Anterior cingulate cortex (tissue), 58 donors: ENCODE measurements at regions not wholly inside any gene's neighbourhood (a gene's known extent, or its start where the extent isn't known, plus 50 kb on each side); places are given as distances from the start of the nearest gene placed in this dataset.

Experiments used
- DNase-seq, 58 donors: peaks; one replicate each; lab custom pipeline; 2025; lab: John Stamatoyannopoulos, UW

DNA sequence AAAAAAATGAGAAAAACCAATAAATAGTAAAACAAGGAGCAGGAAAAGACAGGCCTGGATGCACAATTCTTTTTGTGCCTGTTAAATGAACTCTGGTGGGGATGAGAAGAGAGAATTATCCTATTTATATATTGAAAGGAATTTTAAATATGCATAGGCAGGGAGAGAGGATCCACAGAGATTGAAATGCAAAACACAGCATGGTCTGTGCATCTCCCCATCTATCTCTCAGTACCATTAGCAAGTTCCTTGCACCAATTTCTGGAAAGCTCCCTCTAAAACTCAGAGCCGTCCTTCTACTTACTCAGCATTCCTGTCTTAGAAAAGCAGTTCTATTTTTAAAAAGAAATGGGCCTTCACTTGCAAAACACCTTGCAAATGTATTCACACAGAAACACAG is 502.3 kb upstream of the KLHL29 start:
- DNase-seq = no peak

DNA sequence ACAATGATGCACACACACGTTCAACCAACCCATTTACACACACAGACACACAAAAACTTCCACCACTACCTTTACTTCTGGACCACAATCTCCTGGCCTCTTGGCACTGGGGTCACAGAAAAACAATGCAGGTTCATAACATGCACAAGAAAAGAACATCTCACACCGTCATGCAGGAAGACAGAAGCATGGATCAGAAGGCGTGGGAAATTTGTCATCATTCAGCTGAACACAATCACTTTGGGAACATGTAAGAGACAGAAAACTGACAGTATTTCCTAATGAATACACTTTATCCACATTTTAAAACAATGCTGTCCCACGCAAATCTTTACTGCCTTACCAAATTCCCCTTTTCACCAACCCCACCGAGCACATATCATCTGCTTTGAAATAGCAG is 501.9 kb upstream of the KLHL29 start:
- DNase-seq = peak in 1 of 58 donors; percentile 9

DNA sequence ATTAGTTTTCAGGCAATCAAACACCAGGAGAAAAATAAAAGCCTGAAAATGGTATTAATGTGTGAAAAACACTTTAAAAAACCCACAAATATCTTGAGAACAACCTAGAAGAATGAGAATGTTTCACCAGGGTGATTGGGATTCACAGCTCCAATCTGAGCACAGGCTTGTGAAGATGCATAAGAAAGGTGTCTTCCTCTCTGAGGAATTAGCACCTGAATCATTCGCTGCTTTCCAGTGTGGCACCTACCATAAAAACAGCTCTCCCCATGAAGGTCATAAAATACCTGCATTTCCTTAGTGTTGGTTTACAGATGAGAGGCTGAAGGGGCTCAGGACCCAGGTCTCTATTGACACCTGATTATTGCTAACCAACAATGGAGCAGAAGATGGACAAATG is 499.7 kb upstream of the KLHL29 start:
- no peak for DNase-seq

DNA sequence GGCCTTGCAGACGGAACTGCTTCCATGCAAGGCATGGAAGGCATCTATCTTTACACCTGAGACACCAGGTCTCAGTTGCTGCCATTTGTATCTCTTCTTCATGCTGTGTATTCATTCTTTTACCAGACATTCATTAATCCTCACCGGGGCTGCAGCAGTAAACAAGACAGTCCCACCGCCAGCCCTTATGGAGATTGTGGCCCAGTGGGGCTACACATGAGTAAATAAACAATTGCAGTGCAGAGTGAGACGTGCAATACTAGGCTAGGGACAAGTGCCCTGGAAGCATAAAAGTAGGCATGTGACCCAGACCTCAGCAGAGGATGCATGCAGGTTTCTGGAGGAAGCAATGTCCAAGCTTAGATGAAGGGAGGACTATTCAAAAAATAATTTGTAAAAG is 497.6 kb upstream of the KLHL29 start:
- DNase-seq = no peak

DNA sequence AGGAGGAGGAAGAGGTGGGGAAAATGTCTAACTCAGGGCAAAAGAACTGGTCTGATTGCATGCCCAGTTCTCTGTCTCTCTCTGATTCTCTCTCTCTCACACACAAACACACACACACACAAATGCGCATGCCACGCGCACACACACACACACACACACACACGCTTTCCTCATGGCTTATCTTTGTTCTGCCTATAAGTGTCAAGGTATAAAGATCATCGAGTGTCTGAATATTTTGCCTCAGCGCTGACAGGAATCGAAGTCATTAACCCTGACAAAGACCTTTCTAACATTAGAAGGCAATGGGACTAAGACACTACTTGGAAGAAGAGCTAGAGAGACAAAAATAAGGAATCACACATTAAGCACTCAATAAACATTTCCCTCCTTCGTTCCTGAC is 497.1 kb upstream of the KLHL29 start:
- DNase-seq = no peak

DNA sequence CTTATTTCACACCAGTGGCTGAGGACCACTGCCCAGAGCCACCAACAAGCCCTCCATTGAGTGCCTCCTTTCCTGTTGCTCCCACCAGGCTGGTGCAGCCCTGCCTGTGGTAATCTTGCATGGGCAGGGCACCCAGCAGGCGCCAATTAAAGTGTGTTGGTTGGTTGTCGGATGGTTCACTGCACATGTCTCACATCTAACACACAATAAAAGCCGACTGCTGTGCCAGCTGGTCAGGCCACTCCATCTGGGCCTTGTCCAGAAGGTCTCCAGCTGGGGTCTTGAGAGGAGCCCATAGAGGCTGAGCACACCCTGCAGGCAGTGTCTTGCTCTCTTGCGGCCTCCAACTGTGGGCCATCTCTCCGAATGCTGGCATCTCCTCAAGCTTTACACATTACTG is 494.8 kb upstream of the KLHL29 start:
- DNase-seq = no peak

DNA sequence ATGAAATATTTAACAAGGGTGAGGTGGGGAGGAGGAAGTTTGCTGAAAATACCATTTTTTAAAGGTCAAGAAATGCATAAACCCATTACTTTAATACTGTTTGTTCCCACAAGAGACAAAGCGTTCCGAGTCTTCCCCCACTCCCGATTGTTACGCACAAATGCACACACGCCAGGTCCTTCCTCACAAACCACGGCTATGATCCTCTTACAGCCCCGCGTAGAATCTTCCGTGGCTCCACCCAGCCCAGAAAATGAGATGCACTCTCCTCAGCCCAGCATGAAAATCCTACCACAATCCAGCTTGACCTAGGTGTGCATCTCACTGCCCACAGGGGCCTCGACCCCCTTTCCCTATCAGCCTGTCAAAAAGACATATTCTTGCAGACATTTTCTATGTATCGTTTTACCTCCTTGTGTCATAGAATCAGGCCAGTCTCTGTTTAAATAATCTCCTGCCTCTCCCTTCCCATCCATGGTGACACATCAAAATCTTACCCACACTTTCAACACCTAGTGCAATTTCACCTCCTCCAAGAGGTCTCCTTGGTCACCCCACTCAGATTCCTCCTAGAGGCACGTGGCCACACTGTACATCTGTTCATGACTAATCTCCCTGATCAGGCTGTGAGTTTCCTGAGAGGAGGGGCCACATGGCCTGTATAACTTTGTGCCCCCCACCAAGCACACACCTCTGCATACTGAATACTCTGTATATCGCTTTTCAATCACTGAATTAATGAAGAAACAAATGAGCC is 491.0 kb upstream of the KLHL29 start:
- no peak for DNase-seq

DNA sequence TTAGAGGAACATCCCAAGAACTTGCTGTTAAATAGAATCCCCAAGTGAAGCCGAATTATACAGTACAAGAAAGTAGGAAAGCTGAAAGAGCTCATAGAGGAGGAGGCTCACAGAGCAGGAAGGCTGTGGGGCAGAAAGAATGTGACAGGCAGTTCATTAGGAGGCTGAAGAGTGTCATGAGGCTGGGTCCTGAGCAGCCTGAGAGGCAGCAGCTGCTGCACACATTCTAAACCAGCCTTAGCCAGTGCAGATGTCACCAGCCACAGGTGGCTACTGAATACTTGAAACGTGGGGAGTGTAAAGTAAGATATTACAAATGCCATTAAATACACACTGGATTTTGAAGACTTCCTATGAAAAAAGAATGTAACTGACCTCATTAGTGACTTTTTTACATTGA is 490.2 kb upstream of the KLHL29 start:
- DNase-seq = no peak

DNA sequence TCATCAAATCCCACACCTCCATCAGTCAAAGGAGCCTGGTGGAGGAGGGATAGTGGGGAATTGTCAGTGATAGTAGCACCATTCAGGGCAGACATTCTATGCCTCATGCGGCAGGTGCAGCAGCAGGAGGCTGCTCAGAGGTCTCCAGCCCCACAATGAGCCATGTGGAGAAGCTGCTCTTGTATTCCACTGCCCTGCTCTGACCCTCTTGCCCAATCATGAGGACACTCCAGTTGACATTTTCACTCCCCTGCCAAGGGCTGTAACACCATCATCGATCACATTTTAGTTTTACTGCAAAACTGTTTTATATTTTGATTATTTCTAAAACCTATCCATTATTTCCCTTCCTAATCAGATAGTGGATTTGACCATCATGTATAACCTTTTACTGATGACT is 487.6 kb upstream of the KLHL29 start:
- DNase-seq = no peak

DNA sequence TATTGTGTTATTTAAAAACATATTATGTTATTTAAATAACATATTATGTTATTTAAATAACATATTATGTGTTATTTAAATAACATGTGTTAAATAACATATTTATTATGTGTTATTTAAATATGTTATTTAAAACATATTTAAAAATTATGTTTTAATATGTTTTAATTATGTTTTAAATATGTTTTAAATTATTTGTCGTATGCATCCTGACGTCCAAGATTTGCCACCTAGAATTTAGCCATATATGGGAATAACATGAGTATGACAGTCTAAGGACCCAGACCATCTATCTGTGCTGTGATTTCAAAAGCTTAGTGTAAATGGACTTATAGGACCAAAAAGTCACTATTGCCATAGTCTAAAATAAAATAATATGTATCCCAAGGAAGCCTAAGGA is 484.3 kb upstream of the KLHL29 start:
- DNase-seq = no peak

DNA sequence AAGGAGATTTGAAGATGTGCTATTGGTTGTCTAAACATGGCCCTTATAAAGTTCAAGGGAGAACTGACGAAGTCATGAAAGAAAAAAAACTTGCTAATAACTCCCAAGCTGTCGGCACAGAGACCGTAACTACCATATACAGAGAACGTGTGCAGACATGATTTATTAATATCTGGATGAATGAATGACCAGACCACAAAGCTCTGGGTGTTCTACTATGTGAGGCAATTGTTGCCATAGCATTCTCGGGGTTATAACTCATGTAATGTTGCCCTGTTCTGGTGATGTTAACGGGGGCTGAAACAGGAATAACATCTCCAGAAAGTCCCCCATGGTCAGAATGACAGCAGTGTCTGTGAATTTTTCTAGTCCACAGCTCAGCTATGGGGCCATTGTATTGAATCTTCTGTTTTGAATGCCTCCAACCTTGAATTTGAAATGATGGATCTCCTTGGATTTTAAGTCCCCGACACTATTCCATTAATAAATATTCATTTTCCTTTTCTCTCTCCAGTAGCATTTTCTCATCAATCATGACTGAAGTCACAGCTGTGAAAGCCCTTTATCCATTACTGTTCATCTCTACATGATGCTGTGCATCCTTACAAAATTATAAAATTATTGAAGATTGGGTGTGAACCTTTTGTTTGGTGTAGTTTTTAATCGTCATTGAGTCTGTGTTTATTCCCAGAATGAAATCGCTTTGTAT is 483.4 kb upstream of the KLHL29 start:
- DNase-seq = no peak

DNA sequence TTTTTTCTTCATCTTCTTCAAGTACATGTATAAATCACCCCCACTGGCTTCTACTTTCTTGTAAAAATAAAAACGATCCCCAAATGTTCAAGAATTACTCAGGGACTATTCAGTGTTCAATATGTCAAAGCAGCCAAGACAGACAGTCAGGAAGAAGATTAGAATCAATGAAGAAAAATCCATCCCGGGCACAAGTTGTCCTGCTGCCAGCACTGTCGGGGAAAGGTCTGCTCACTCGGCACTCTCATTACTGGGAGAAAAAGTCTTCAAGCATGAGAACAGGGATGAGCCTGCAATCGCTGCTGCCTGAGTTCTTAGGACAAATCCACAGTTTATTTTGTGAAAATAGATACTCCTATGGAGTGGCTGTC is 482.8 kb upstream of the KLHL29 start:
- no peak for DNase-seq

DNA sequence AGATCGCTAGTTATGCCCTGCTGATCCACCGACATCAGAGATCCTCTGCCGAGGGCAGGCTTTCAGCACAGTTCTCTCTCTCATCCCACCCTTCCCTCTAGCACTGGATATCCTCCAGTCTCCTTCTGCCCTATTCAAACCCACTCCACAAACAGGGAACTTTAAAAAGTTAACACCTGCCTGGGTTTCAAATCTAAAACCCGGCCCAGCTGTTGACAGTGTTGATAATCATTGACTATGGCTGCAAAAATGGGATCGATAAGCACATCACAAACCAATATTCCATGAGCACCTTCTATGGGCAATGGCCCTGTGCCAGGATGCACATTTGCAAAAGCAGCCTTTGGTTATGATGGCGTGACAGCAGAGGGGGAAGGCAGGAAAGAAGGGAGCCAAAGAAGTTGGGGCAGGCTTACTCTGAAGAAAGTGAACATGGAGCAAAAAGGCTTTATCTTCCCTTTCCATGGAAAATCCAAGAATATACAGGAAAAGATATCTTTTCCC is 482.3 kb upstream of the KLHL29 start:
- DNase-seq = no peak

DNA sequence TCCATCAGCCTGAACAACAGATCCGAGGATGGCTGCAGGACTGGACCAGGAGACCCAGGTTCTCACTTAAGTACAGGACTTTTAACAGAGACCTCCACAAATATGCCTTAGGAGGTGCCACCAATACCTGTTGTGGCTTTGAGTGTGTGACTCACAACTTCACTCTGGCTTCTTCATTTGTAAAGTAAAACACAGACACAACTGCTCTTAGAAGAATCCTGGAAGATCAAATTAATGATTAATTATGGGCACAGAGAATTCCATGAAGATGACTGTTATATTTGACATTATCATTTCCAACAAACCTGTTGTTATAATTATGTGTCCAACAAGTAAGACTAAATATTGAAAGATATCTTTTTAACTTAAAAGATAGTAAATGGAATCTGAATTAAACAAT is 481.4 kb upstream of the KLHL29 start:
- DNase-seq = no peak

DNA sequence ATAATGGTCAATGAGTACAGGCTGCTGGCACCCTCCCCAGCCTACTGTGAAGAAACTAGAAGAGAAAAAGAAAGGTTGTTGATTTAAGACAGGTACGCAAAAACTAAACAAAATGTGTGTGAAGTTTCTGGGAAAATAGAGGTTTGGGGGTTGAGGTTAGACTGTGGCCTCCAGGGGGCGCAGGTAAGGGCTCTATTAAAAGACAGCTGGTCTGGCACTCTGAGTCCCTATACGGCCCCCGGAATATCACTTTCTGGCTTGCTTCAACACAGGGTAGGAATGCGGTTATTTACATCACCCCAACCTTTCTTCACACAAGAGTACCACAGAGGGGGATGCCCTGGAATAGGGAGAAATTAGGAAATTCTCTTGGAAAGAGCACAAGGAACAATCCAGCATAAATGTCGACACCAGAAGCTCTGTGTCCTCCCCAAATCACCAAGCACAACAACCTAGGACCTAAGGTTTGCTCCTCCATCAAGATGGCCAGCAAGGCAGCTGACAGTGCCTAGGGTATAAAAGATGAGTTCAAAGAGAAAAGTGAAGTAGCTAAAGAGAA is 480.8 kb upstream of the KLHL29 start:
- peak in 1 of 58 donors; percentile 1 for DNase-seq

DNA sequence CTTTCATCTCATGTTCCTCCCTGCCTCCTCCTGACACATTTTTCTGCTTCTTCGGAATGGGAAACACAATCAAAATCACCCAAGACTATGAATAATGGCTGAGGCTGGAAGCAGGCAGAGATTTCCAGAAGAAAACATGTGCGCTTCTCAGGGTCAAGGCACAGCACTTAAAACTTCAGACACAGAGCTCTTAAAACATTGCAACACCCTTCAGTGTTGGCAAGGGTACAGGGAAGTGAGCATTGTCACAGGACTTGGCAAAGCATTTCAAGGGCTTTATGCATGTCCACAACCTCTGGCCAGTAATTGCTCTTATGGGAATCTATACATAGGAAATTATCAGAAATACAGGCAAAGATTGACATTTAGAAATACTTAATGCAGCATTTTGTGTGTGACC is 477.6 kb upstream of the KLHL29 start:
- no peak for DNase-seq

DNA sequence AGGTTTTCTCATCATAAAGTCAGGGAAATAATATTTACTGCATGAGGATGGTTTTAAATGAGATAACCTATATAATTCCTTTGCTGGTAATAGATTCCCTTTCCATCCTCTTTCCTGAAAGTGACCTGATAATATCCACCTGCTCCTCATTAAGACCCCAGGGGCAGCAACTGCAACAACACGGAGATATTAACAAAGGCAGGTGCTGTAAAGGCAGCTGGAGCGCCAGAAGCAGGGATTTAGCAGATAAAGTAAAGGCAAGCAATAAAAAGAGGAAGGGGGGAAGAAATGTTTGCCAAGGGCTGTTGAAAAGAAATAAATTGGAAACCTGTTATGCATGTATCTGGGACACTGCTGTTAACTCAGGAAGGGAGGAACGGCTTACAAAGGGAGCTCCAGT is 472.6 kb upstream of the KLHL29 start:
- DNase-seq = no peak

DNA sequence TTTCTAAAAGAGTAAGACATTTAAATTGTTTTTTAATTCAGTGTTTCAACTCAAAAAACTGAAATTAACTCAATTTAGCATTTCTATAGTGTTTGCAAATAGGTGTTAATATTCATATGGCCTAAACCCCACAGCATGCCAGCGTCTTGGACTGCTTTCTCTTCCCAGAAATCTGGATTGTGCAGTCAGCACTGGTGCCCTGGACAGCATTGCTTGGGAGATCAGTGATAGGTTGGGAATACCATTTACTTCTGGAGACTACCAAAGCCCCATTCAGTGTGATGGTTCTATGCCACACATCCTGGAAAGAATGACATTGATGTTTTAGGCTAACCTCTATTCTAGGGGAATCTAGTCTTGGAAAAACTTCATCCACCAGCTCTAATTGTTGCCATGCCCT is 455.0 kb upstream of the KLHL29 start:
- no peak for DNase-seq

DNA sequence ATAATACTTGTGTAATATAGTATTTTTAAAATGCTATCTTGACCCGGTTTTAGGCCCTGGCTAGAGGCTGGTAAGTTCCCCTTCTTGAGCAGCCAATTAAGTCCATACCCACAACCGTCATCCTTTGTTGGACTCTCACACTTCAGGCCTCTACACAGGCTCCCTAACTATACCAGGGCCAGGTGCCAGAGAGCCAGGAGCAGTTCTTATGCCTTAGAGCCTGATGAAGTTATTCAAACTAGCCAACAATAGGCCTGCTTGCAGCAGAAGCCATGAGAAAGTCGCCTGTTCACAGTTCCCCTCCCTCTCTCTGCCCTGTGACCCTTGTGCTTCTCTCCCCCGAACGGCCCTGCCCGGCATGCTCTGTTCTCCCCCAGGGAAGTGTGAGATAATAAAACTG is 454.2 kb upstream of the KLHL29 start:
- peak in 10 of 58 donors; percentile 1 to 43 (median 15) for DNase-seq

DNA sequence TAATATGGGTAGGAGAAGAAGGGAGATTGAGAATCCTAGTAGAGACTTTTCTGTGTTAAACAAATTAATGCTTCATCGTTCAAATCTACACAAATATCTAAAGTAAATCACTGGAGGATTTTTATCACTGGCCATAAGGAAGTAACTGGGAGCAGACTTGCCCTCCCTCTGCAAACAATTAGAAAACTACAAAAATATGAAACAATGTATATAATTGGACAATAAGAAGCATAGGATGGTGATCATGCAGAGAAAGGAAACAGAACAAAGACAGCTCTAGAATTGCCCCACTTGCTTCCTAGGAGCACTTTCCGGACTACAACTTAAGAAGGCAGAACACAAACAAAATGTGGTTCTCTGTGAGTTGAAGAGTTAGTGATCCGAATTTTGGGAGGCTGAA is 452.7 kb upstream of the KLHL29 start:
- DNase-seq = no peak

DNA sequence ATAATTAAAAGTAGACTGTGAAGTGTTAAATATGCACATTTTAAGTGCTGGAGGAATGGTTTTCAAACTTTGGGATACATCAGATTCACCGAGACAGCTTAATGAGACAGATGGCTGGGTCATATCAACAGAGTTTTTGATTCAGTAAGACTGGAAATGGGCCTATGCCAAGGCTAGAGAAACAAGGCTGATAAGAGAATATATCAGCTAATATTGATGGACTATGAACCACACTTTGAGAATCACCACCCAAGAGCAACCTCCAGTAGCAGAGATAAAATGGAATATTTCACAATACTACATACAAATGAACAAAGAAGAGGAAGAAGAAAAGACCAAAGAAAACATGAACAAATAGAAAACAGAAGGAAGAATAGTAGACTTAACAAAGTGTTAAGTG is 450.2 kb upstream of the KLHL29 start:
- DNase-seq = no peak

DNA sequence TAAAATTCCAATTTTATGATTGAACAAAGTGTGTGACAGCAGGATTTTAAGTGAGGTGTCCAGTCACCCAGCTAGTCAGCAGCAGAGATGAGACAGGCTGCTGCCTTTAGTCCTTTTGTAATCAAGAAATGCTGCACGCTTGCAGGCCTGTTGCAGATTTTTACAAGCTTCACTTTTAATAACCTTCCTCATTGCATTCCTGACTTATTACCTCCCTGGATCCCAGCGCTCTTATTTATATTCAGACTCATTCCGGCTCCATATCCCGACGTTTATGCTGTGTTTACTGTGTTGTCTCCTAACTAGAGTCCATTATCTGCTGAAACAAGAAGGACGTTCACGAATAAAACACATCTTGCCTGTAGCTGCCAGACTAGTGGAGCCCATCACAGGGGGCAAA is 442.5 kb upstream of the KLHL29 start:
- DNase-seq = no peak
